GM23338 (cell line): ENCODE measurements at regions not wholly inside any gene's neighbourhood (a gene's known extent, or its start where the extent isn't known, plus 50 kb on each side); places are given as distances from the start of the nearest gene placed in this dataset.

Experiments
- ATAC-seq: fragments of 200-7000 bp; cut with Tn5 transposase; 3 replicates; pipeline ENCODE4 v1.9.1; 2020
- DNase-seq: peaks from one replicate; pipeline ENCODE4 v3.0.0-alpha.2; 2015; ENCODE audit warnings: low spot score
- H2AFZ ChIP-seq: fragments of 200-600 bp; sonication (generic); 2 replicates; pipeline ENCODE4 v1.8.0; 2016; ENCODE audit warnings: antibody characterized with exemption, mild to moderate bottlenecking, moderate library complexity
- H3F3A ChIP-seq: fragments of 200-600 bp; sonication (generic); replicated peaks from 2 replicates; pipeline ENCODE4 v1.8.0; 2017; ENCODE audit warnings: antibody characterized with exemption, mixed run types, low read depth
- H3K27ac ChIP-seq: fragments of 200-600 bp; sonication (generic); 2 replicates; pipeline ENCODE4 v1.6.1; 2016; ENCODE audit warnings: low read depth
- H3K27me3 ChIP-seq: fragments of 200-600 bp; sonication (generic); 2 replicates; pipeline ENCODE4 v1.8.0; 2016; ENCODE audit warnings: mild to moderate bottlenecking, mixed run types, moderate library complexity; ENCODE audit not compliant: insufficient read depth
- H3K36me3 ChIP-seq: fragments of 200-600 bp; sonication (generic); 2 replicates; pipeline ENCODE4 v1.8.0; 2016; ENCODE audit warnings: mild to moderate bottlenecking; ENCODE audit not compliant: insufficient read depth
- H3K4me1 ChIP-seq: fragments of 200-600 bp; sonication (generic); 2 replicates; pipeline ENCODE4 v1.8.0; 2016; ENCODE audit warnings: mild to moderate bottlenecking, moderate library complexity; ENCODE audit not compliant: insufficient read depth
- H3K4me2 ChIP-seq: fragments of 200-600 bp; sonication (generic); 2 replicates; pipeline ENCODE4 v1.7.1; 2017; ENCODE audit warnings: mixed run types
- H3K4me3 ChIP-seq: fragments of 200-600 bp; sonication (generic); 2 replicates; pipeline ENCODE4 v1.6.1; 2016; ENCODE audit warnings: mixed run types
- H3K79me2 ChIP-seq: fragments of 200-600 bp; sonication (generic); replicated peaks from 2 replicates; pipeline ENCODE4 v1.8.0; 2017; ENCODE audit warnings: mild to moderate bottlenecking; ENCODE audit not compliant: insufficient read depth
- H3K9me2 ChIP-seq: fragments of 200-600 bp; sonication (generic); 2 replicates; pipeline ENCODE4 v1.8.0; 2017; ENCODE audit not compliant: insufficient read depth
- H4K20me1 ChIP-seq: fragments of 200-600 bp; sonication (generic); replicated peaks from 2 replicates; pipeline ENCODE4 v1.8.0; 2017; ENCODE audit warnings: mild to moderate bottlenecking; ENCODE audit not compliant: insufficient read depth
- H3K27ac Mint-ChIP-seq: 2 replicates; pipeline ENCODE4 v1.8.0; 2020; ENCODE audit warnings: inconsistent platforms, mild to moderate bottlenecking, moderate library complexity, mixed read lengths
- H3K27me3 Mint-ChIP-seq: 3 replicates; pipeline ENCODE4 v1.8.0; 2022; ENCODE audit warnings: low read depth, mild to moderate bottlenecking, moderate library complexity, mixed read lengths, inconsistent platforms; ENCODE audit not compliant: insufficient read depth, poor library complexity
- H3K36me3 Mint-ChIP-seq: 3 replicates; pipeline ENCODE4 v1.8.0; 2021; ENCODE audit warnings: low read depth, mild to moderate bottlenecking, inconsistent platforms, moderate library complexity, mixed read lengths
- H3K4me1 Mint-ChIP-seq: 3 replicates; pipeline ENCODE4 v1.8.0; 2020; ENCODE audit warnings: mild to moderate bottlenecking, inconsistent platforms, mixed read lengths
- H3K4me3 Mint-ChIP-seq: 3 replicates; pipeline ENCODE4 v1.8.0; 2021; ENCODE audit warnings: moderate library complexity, mild to moderate bottlenecking, inconsistent platforms, mixed read lengths
- H3K9me3 Mint-ChIP-seq: 3 replicates; pipeline ENCODE4 v1.8.0; 2020; ENCODE audit warnings: moderate library complexity, mild to moderate bottlenecking, inconsistent platforms, mixed read lengths
- CREB1 ChIP-seq: fragments of 250-450 bp; sonication (Bioruptor Pico); IDR thresholded peaks from 2 replicates; pipeline ENCODE4 v1.5.0; 2020; ENCODE audit warnings: low read depth, mild to moderate bottlenecking, moderate library complexity
- CTCF ChIP-seq, 2 experiments: fragments of 200-600 bp in 1 of 2; sonication (generic) in 1 of 2; conservative IDR thresholded peaks; 2 replicates each; pipeline versions ENCODE4 v1.5.1 to v1.6.1; 2016 to 2017; ENCODE audit warnings: antibody characterized with exemption in 2 of 2, low read depth in 2 of 2, mild to moderate bottlenecking in 2 of 2, moderate library complexity in 1 of 2
- ETS1 ChIP-seq: IDR thresholded peaks from 2 replicates; pipeline ENCODE4 v1.6.1; 2016; ENCODE audit warnings: antibody characterized with exemption
- EZH2 ChIP-seq: fragments of 200-600 bp; sonication (generic); IDR thresholded peaks from one replicate; pipeline ENCODE4 v1.8.0; 2017; ENCODE audit warnings: antibody characterized with exemption, mild to moderate bottlenecking, low read depth; ENCODE audit not compliant: unreplicated experiment
- EZH2phosphoT487 ChIP-seq: fragments of 200-600 bp; sonication (generic); IDR thresholded peaks from one replicate; pipeline ENCODE4 v1.8.1; 2018; ENCODE audit warnings: antibody characterized with exemption; ENCODE audit not compliant: unreplicated experiment
- JUNB ChIP-seq: IDR thresholded peaks from one replicate; pipeline ENCODE4 v1.6.1; 2016; ENCODE audit warnings: antibody characterized with exemption; ENCODE audit not compliant: unreplicated experiment
- NANOG ChIP-seq: IDR thresholded peaks from 2 replicates; pipeline ENCODE4 v1.6.1; 2016; ENCODE audit warnings: antibody characterized with exemption, borderline replicate concordance
- POLR2AphosphoS5 ChIP-seq: IDR thresholded peaks from 2 replicates; pipeline ENCODE4 v1.6.1; 2016; ENCODE audit warnings: antibody characterized with exemption, low read depth
- REST ChIP-seq: IDR thresholded peaks from one replicate; pipeline ENCODE4 v1.6.1; 2018; ENCODE audit warnings: antibody characterized with exemption; ENCODE audit not compliant: unreplicated experiment
- STAT1 ChIP-seq: IDR thresholded peaks from one replicate; pipeline ENCODE4 v1.6.1; 2016; ENCODE audit warnings: antibody characterized with exemption; ENCODE audit not compliant: unreplicated experiment
- ZNF114 ChIP-seq: fragments of 250-450 bp; sonication (Bioruptor Pico); IDR thresholded peaks from 2 replicates; pipeline ENCODE4 v1.5.0; 2020; ENCODE audit warnings: mild to moderate bottlenecking, moderate library complexity
- ZNF331 ChIP-seq: fragments of 250-450 bp; sonication (Bioruptor Pico); IDR thresholded peaks from 2 replicates; pipeline ENCODE4 v1.5.0; 2020; ENCODE audit warnings: low read depth, mild to moderate bottlenecking, moderate library complexity
- ZNF462 ChIP-seq: fragments of 250-450 bp; sonication (Bioruptor Pico); IDR thresholded peaks from 2 replicates; pipeline ENCODE4 v1.5.0; 2020; ENCODE audit warnings: mild to moderate bottlenecking, moderate library complexity

- H2AFZ ChIP-seq = no peak overlapping the region
- ATAC-seq (no peak), DNase-seq (no peak)
- no peak overlapping the region for H3K27ac ChIP-seq
- no peaks in the 10 kb centered on the region for H3K27me3 Mint-ChIP-seq
- TF ChIP-seq EZH2 (no peak), JUNB (no peak), ZNF114 (CRISPR knock-in tag) (no peak), ZNF462 (no peak), NANOG (no peak), CTCF (conservative IDR thresholded peaks at IDR 0.05; ENCODE audit: low read depth in 2 of 2) (no peak), STAT1 (no peak), ZNF331 (CRISPR knock-in tag) (no peak), REST (no peak), EZH2phosphoT487 (no peak), CREB1 (CRISPR knock-in tag) (no peak), POLR2AphosphoS5 (no peak), ETS1 (no peak)
- H3K4me3 Mint-ChIP-seq = no peak overlapping the region
- H3K4me1 ChIP-seq = no peaks in the 10 kb centered on the region
- no peaks in the 10 kb centered on the region for H3F3A ChIP-seq
- H3K27me3 ChIP-seq = no peaks in the 10 kb centered on the region
- H3K36me3 ChIP-seq = no peaks in the 10 kb centered on the region
- H4K20me1 ChIP-seq = no peaks in the 10 kb centered on the region
- H3K4me1 Mint-ChIP-seq = no peaks in the 10 kb centered on the region
- no peaks in the 10 kb centered on the region for H3K9me3 Mint-ChIP-seq
- H3K9me2 ChIP-seq = no peaks in the 10 kb centered on the region
- H3K36me3 Mint-ChIP-seq = no peaks in the 10 kb centered on the region
- H3K79me2 ChIP-seq = no peaks in the 10 kb centered on the region
- no peak overlapping the region for H3K4me2 ChIP-seq
- no peak overlapping the region for H3K4me3 ChIP-seq
- no peak overlapping the region for H3K27ac Mint-ChIP-seq
Observed at GRCh38 chrX:96447161-96447560, 237.5 kb upstream of the DIAPH2 start.
